Fibroblast of lung (primary cell): ENCODE measurements at regions not wholly inside any gene's neighbourhood (a gene's known extent, or its start where the extent isn't known, plus 50 kb on each side); places are given as distances from the start of the nearest gene placed in this dataset.

Experiments used
- EZH2 ChIP-seq: IDR thresholded peaks from 2 replicates; pipeline ENCODE4 v1.5.1; 2012; ENCODE audit warnings: low read length, control low read depth, mild to moderate bottlenecking; ENCODE audit errors: missing control alignments
- TF ChIP-seq, protein P1 (sequence below), 2 donors: IDR thresholded peaks in 1 of 2; conservative IDR thresholded peaks in 1 of 2; 1 replicate in 1 of 2; 2 replicates in 1 of 2; pipeline ENCODE4 v1.5.1; 2011 to 2012; ENCODE audit warnings: low read length in 2 of 2, control low read depth in 1 of 2, inconsistent platforms in 1 of 2, low read depth in 1 of 2, mild to moderate bottlenecking in 1 of 2

DNA sequence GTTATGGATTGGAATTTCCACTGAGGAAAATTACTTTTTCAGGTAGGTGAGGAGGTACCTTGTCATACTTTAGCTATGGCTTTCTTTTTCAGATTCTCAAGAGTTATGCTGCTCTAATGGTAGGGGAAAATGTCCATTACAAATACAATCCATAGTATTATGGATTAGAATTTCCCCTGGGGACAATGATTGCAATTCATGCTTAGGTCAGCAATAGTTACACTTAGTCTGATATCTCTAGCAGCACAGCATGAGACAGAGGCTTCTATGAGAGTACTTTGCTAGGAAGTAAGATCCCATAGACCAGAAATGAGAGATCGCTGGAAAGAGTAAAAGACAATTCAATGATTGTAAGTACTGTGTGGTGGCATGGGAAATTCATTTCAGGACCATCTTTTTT is 949.5 kb upstream of the CDH8 start:
- TF ChIP-seq, protein P1, sequence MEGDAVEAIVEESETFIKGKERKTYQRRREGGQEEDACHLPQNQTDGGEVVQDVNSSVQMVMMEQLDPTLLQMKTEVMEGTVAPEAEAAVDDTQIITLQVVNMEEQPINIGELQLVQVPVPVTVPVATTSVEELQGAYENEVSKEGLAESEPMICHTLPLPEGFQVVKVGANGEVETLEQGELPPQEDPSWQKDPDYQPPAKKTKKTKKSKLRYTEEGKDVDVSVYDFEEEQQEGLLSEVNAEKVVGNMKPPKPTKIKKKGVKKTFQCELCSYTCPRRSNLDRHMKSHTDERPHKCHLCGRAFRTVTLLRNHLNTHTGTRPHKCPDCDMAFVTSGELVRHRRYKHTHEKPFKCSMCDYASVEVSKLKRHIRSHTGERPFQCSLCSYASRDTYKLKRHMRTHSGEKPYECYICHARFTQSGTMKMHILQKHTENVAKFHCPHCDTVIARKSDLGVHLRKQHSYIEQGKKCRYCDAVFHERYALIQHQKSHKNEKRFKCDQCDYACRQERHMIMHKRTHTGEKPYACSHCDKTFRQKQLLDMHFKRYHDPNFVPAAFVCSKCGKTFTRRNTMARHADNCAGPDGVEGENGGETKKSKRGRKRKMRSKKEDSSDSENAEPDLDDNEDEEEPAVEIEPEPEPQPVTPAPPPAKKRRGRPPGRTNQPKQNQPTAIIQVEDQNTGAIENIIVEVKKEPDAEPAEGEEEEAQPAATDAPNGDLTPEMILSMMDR (conservative IDR thresholded peaks at IDR 0.05 in 1 of 2, IDR thresholded peaks at IDR 0.05 in 1 of 2; ENCODE audit: low read depth in 1 of 2, low read length in 2 of 2): no peak
- TF ChIP-seq EZH2: no peak
